ENCODE measurements at regions not wholly inside any gene's neighbourhood (a gene's known extent, or its start where the extent isn't known, plus 50 kb on each side); places are given as distances from the start of the nearest gene placed in this dataset.

- H3K4me3 Mint-ChIP-seq (ENCODE audit: unreplicated experiment), result no peak overlapping the region
- H3K27me3 Mint-ChIP-seq (ENCODE audit: unreplicated experiment), result no peaks in the 10 kb centered on the region
- no peaks in the 10 kb centered on the region for H3K36me3 Mint-ChIP-seq (ENCODE audit: unreplicated experiment)
- no peak for DNase-seq (ENCODE audit: extremely low spot score, unreplicated experiment)
- peaks cover 24% of the 10 kb centered on the region for H3K9me3 Mint-ChIP-seq (ENCODE audit: unreplicated experiment)
- H3K27ac Mint-ChIP-seq (ENCODE audit: unreplicated experiment), result no peak overlapping the region
- peaks cover 3% of the 10 kb centered on the region for H3K4me1 Mint-ChIP-seq (ENCODE audit: unreplicated experiment)
- no peak for TF ChIP-seq CTCF (IDR thresholded peaks at IDR 0.05)
Measured at GRCh38 chr10:42482411-42482810, 156.0 kb downstream of the ZNF33B start.

GRCh38 chr10:42479057-42479456 lies 159.3 kb downstream of the ZNF33B start:
- Mint-ChIP-seq H3K27ac (ENCODE audit: unreplicated experiment) (no peak overlapping the region), H3K4me1 (ENCODE audit: unreplicated experiment) (no peaks in the 10 kb centered on the region), H3K27me3 (ENCODE audit: unreplicated experiment) (no peaks in the 10 kb centered on the region), H3K9me3 (ENCODE audit: unreplicated experiment) (peaks cover 14% of the 10 kb centered on the region), H3K4me3 (ENCODE audit: unreplicated experiment) (no peak overlapping the region), H3K36me3 (ENCODE audit: unreplicated experiment) (no peaks in the 10 kb centered on the region)
- no peak for TF ChIP-seq CTCF (IDR thresholded peaks at IDR 0.05)
- no peak for DNase-seq (ENCODE audit: extremely low spot score, unreplicated experiment)

GRCh38 chr10:42477170-42477569 lies 161.2 kb downstream of the ZNF33B start:
- DNase-seq (ENCODE audit: extremely low spot score, unreplicated experiment), result no peak
- H3K4me1 Mint-ChIP-seq (ENCODE audit: unreplicated experiment), result no peaks in the 10 kb centered on the region
- no peaks in the 10 kb centered on the region for H3K36me3 Mint-ChIP-seq (ENCODE audit: unreplicated experiment)
- TF ChIP-seq CTCF (IDR thresholded peaks at IDR 0.05), result no peak
- H3K4me3 Mint-ChIP-seq (ENCODE audit: unreplicated experiment), result no peak overlapping the region
- peaks cover 3% of the 10 kb centered on the region for H3K9me3 Mint-ChIP-seq (ENCODE audit: unreplicated experiment)
- no peak overlapping the region for H3K27ac Mint-ChIP-seq (ENCODE audit: unreplicated experiment)
- H3K27me3 Mint-ChIP-seq (ENCODE audit: unreplicated experiment), result no peaks in the 10 kb centered on the region

DNA sequence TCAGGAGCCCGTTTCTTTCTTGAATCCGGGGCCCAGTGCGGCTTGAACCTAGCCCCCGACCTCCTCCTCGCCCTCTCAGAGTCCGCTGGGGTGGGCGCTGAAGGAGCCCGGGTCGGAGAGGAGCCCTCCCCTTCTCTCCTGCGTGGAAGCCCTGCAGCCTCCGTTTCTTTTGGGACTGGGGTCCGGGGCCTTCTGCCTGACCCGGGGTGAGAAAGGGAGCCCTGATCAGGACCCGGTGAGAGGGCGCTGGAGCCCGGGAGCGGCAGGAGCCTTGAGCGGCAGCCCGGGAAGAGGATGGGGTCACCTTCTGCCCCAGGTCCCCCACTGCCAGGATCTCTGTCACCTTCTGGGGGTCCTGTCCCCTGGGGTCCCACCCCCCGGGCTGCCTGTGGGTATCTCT lies 162.3 kb downstream of the ZNF33B start:
- no peak for DNase-seq (ENCODE audit: extremely low spot score, unreplicated experiment)
- Mint-ChIP-seq H3K36me3 (ENCODE audit: unreplicated experiment) (no peaks in the 10 kb centered on the region), H3K27ac (ENCODE audit: unreplicated experiment) (no peak overlapping the region), H3K4me3 (ENCODE audit: unreplicated experiment) (no peak overlapping the region), H3K4me1 (ENCODE audit: unreplicated experiment) (no peaks in the 10 kb centered on the region), H3K27me3 (ENCODE audit: unreplicated experiment) (no peaks in the 10 kb centered on the region), H3K9me3 (ENCODE audit: unreplicated experiment) (peaks cover 13% of the 10 kb centered on the region)
- TF ChIP-seq CTCF (IDR thresholded peaks at IDR 0.05), result no peak

DNA sequence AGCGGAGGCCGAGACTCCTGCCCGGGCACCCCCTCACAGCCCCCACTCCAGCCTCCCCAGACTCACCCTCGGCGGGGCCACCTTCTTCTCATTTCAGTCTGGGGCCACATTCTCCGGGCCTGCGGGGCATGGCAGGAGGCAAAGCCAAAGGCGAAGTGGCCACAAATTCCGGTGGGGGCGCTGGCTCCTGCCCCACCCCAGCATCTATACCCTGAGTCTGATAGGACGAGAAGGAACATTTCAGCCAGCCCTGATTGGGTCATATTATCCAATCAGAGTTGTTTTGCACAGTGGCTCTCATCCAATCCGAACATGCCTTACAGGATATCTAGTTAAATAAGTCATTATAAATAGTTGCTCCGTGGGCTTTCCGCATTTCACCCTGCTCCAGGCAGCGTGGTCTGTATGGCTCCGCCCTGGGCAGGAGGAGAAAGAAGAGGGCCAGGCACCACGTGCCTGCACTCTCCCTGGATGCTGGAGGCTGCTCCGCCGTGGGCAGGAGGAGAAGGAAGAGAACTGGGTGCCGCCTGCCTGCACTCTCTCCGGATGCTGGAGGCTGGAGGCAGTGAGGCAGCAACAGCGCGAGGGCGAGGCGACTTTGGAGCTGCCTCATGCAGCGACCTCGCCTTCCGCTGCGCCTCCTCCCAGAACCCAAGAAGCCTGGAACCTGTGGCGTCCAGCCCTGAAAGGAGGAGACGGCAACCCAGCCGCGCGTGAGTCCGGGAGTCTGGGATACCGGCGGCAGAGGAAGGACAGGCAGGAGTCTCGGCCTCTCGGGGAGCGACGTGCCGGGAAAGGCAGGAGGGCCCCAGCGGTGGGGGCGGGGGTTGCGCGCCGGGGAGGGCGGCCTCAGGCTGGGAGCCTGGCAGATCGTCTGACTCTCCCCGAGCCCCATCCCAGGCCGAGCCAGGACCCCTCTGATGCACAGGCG lies 162.9 kb downstream of the ZNF33B start:
- H3K9me3 Mint-ChIP-seq (ENCODE audit: unreplicated experiment), result peaks cover 13% of the 10 kb centered on the region
- TF ChIP-seq CTCF (IDR thresholded peaks at IDR 0.05), result no peak
- no peak overlapping the region for H3K27ac Mint-ChIP-seq (ENCODE audit: unreplicated experiment)
- H3K27me3 Mint-ChIP-seq (ENCODE audit: unreplicated experiment), result no peaks in the 10 kb centered on the region
- no peaks in the 10 kb centered on the region for H3K4me1 Mint-ChIP-seq (ENCODE audit: unreplicated experiment)
- DNase-seq (ENCODE audit: extremely low spot score, unreplicated experiment), result no peak
- no peaks in the 10 kb centered on the region for H3K36me3 Mint-ChIP-seq (ENCODE audit: unreplicated experiment)
- H3K4me3 Mint-ChIP-seq (ENCODE audit: unreplicated experiment), result no peak overlapping the region

Measured in osteocyte (in vitro differentiated cells).